ENCODE measurements at regions not wholly inside any gene's neighbourhood (a gene's known extent, or its start where the extent isn't known, plus 50 kb on each side); places are given as distances from the start of the nearest gene placed in this dataset.

DNA sequence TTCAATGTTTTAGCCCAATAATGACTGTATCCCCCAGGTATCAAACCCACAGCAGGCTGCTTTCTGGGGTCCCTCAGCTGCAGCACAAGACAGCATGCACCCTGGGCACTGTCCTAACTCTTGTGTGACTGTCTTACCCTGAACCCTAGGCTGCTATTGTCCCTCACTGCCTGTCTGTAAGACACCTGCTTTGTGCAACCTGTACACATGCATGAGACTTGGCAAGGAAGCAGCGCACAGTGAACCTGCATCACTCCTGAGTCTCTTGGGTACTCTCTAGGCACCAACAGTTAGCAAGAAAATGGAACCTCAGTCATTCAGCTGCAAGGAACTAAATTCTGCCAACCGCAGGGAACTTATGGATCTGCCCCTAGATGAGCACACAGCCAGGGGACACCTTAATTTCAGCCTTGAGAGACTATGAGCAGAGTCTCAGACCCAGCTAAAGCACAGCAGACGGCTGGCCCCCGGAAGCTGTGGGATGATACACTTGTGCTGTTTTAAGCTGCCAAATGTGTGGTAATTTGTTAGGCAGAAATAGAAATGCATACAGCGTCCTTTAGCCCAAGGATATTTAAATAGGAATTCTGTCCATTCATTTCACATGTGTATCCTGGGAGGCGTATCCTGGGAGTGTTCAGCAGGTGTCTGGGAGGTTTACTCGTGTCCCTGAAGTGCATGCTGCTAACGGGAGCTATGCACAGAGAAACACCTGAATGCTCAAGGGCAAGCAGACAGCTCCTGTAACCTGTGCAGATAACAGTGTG, 223.8 kb downstream of the KLF13 start (continued):
- TF ChIP-seq ZBED4 (CRISPR knock-in tag; IDR thresholded peaks at IDR 0.05; ENCODE audit: borderline replicate concordance): no peak
- no peak for TF ChIP-seq ZGPAT (CRISPR knock-in tag; IDR thresholded peaks at IDR 0.05)
- TF ChIP-seq, protein P1, sequence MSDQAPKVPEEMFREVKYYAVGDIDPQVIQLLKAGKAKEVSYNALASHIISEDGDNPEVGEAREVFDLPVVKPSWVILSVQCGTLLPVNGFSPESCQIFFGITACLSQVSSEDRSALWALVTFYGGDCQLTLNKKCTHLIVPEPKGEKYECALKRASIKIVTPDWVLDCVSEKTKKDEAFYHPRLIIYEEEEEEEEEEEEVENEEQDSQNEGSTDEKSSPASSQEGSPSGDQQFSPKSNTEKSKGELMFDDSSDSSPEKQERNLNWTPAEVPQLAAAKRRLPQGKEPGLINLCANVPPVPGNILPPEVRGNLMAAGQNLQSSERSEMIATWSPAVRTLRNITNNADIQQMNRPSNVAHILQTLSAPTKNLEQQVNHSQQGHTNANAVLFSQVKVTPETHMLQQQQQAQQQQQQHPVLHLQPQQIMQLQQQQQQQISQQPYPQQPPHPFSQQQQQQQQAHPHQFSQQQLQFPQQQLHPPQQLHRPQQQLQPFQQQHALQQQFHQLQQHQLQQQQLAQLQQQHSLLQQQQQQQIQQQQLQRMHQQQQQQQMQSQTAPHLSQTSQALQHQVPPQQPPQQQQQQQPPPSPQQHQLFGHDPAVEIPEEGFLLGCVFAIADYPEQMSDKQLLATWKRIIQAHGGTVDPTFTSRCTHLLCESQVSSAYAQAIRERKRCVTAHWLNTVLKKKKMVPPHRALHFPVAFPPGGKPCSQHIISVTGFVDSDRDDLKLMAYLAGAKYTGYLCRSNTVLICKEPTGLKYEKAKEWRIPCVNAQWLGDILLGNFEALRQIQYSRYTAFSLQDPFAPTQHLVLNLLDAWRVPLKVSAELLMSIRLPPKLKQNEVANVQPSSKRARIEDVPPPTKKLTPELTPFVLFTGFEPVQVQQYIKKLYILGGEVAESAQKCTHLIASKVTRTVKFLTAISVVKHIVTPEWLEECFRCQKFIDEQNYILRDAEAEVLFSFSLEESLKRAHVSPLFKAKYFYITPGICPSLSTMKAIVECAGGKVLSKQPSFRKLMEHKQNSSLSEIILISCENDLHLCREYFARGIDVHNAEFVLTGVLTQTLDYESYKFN (CRISPR knock-in tag; conservative IDR thresholded peaks at IDR 0.05): no peak
- no peak for TF ChIP-seq KMT2B (CRISPR knock-in tag; IDR thresholded peaks at IDR 0.05)
- no peak for TF ChIP-seq ZNF547 (CRISPR knock-in tag; IDR thresholded peaks at IDR 0.05)
- TF ChIP-seq MBD4 (IDR thresholded peaks at IDR 0.05; ENCODE audit: borderline replicate concordance, low read length): no peak
- TF ChIP-seq ARID2 (CRISPR knock-in tag; IDR thresholded peaks at IDR 0.05; ENCODE audit: borderline replicate concordance): no peak
- TF ChIP-seq ZNF841 (CRISPR knock-in tag; IDR thresholded peaks at IDR 0.05; ENCODE audit: borderline replicate concordance): no peak

Data from HepG2 (cell line).